ENCODE measurements at regions not wholly inside any gene's neighbourhood (a gene's known extent, or its start where the extent isn't known, plus 50 kb on each side); places are given as distances from the start of the nearest gene placed in this dataset.

- H3K23ac ChIP-seq (ENCODE audit: low read depth, low read length) = no peak overlapping the region
- no peak overlapping the region for H3K56ac ChIP-seq (ENCODE audit: extremely low read depth, insufficient read depth, low read length)
- H3K9me3 ChIP-seq (ENCODE audit: control insufficient read depth, insufficient read depth, low read length) = no peaks in the 10 kb centered on the region
- intact Hi-C loops (cut with micrococcal nuclease) (no loop called here), dilution Hi-C loops (cut with HindIII; ENCODE audit: low sequenced_read_pairs, unreplicated experiment) (no loop called here), in situ Hi-C loops (cut with MboI; ENCODE audit: low sequenced_read_pairs) (no loop called here)
- DNase-seq (no peak), ATAC-seq (ENCODE audit: low read depth) (no peak)
- H3K4me1 ChIP-seq (ENCODE audit: control insufficient read depth, insufficient read depth, low read length) = peaks cover 2% of the 10 kb centered on the region; the same call in 1 of the 2 replicates
- no peak overlapping the region for H2AFZ ChIP-seq (replicated peaks; ENCODE audit: low read length, poor library complexity)
- no peaks in the 10 kb centered on the region for H4K20me1 ChIP-seq (ENCODE audit: insufficient read depth, low read length)
- H3K4me3 ChIP-seq (ENCODE audit: insufficient read depth, low read depth, low read length) = no peak overlapping the region
- H2BK5ac ChIP-seq (ENCODE audit: low read depth, low read length, poor library complexity, severe bottlenecking) = no peak overlapping the region
- no peak overlapping the region for H4K91ac ChIP-seq (ENCODE audit: insufficient read depth, low read depth, low read length)
- H2AK5ac ChIP-seq (ENCODE audit: low read depth, low read length) = no peak overlapping the region
- H3K27ac ChIP-seq (ENCODE audit: insufficient read depth, low read length) = no peak overlapping the region
- H4K5ac ChIP-seq (ENCODE audit: low read depth, low read length) = no peak overlapping the region
- H3K9me1 ChIP-seq (ENCODE audit: insufficient read depth, low read length) = no peaks in the 10 kb centered on the region
- WGBS, 2 experiments (ENCODE audit: extremely low coverage in 2 of 2, insufficient read length in 1 of 2) = no CpG with 5 or more reads among the region's 2 CpGs
- TF ChIP-seq USF2 (IDR thresholded peaks at IDR 0.05; ENCODE audit: low read depth, low read length) = no peak
- no peak for TF ChIP-seq POLR2A (IDR thresholded peaks at IDR 0.05; ENCODE audit: low read depth, low read length)
- TF ChIP-seq NFE2L2 (IDR thresholded peaks at IDR 0.05; ENCODE audit: low read depth, low read length) = no peak
- TF ChIP-seq BHLHE40 (IDR thresholded peaks at IDR 0.05; ENCODE audit: low read depth, low read length) = no peak
- no peak for TF ChIP-seq SMC3 (IDR thresholded peaks at IDR 0.05; ENCODE audit: low read depth, low read length)
- no peak for TF ChIP-seq CEBPB (IDR thresholded peaks at IDR 0.05; ENCODE audit: low read depth, low read length)
- no peak for TF ChIP-seq FOS (IDR thresholded peaks at IDR 0.05; ENCODE audit: low read depth, low read length)
- no peak for TF ChIP-seq MAFK (IDR thresholded peaks at IDR 0.05; ENCODE audit: low read depth, low read length)
- TF ChIP-seq ELK1 (IDR thresholded peaks at IDR 0.05; ENCODE audit: borderline replicate concordance, low read depth, low read length) = no peak
- TF ChIP-seq RFX5 (IDR thresholded peaks at IDR 0.05; ENCODE audit: low read depth, low read length) = no peak
- no peak for TF ChIP-seq CHD1 (IDR thresholded peaks at IDR 0.05; ENCODE audit: low read depth, low read length)
- no peak for TF ChIP-seq CTCF (conservative IDR thresholded peaks at IDR 0.05; ENCODE audit: low read depth, low read length)
- TF ChIP-seq MAZ (IDR thresholded peaks at IDR 0.05; ENCODE audit: borderline replicate concordance, low read depth, low read length) = no peak
- TF ChIP-seq MXI1 (IDR thresholded peaks at IDR 0.05; ENCODE audit: borderline replicate concordance, low read depth, low read length) = no peak
- TF ChIP-seq RCOR1 (IDR thresholded peaks at IDR 0.05; ENCODE audit: insufficient replicate concordance, low read length) = no peak
- TF ChIP-seq RAD21 (IDR thresholded peaks at IDR 0.05; ENCODE audit: low read length) = no peak
- POLR2A ChIA-PET (ENCODE audit: unreplicated experiment) = no interaction called here
- peaks cover 3% of the 10 kb centered on the region; the same call in 1 of the 2 replicates for H3K27me3 ChIP-seq (ENCODE audit: control insufficient read depth, insufficient read depth, low read length)
- H3K4me2 ChIP-seq (ENCODE audit: low read depth, low read length) = no peak overlapping the region
- H3K14ac ChIP-seq (replicated peaks; ENCODE audit: low read depth, low read length) = no peak overlapping the region
- CTCF ChIA-PET = no interaction called here
- no peak overlapping the region for H3K9ac ChIP-seq (ENCODE audit: low read depth, low read length)
- no peaks in the 10 kb centered on the region for H3K36me3 ChIP-seq (ENCODE audit: control insufficient read depth, insufficient read depth, low read length)
- H2BK15ac ChIP-seq (ENCODE audit: low read depth, low read length) = no peak overlapping the region
- no peak overlapping the region for H4K8ac ChIP-seq (ENCODE audit: low read depth in 2 of 2, low read length in 2 of 2)
- H3K4ac ChIP-seq (ENCODE audit: low read depth, low read length) = no peak overlapping the region
- no peak overlapping the region for H2AK9ac ChIP-seq (replicated peaks; ENCODE audit: low read depth, low read length, poor library complexity)
- no TSS peak for BruUV-seq (replicated peaks)
- H2BK120ac ChIP-seq (ENCODE audit: low read depth, low read length) = no peak overlapping the region
- H3K79me1 ChIP-seq (ENCODE audit: low read depth in 1 of 2, low read length in 2 of 2) = no peaks in the 10 kb centered on the region
- no peak overlapping the region for H3K18ac ChIP-seq (ENCODE audit: low read depth, low read length)
- H2BK20ac ChIP-seq (ENCODE audit: low read depth, low read length) = no peak overlapping the region
Observed at GRCh38 chr18:10308154-10308553, 146.3 kb upstream of the APCDD1 start.

Data from IMR-90 (cell line).